Nephron progenitor cell (in vitro differentiated cells): ENCODE measurements at regions not wholly inside any gene's neighbourhood (a gene's known extent, or its start where the extent isn't known, plus 50 kb on each side); places are given as distances from the start of the nearest gene placed in this dataset.

Experiments
- DNase-seq: peaks from one replicate; pipeline ENCODE4 v3.0.0; 2021
- H3K27ac Mint-ChIP-seq: 2 replicates; pipeline ENCODE4 v1.8.0; 2021; ENCODE audit warnings: mild to moderate bottlenecking, moderate library complexity, mixed read lengths
- H3K27me3 Mint-ChIP-seq: 2 replicates; pipeline ENCODE4 v1.8.0; 2021; ENCODE audit warnings: mild to moderate bottlenecking, low read depth, mixed read lengths; ENCODE audit not compliant: poor library complexity
- H3K36me3 Mint-ChIP-seq: 2 replicates; pipeline ENCODE4 v1.8.0; 2021; ENCODE audit warnings: low read depth, mixed read lengths
- H3K4me1 Mint-ChIP-seq: 2 replicates; pipeline ENCODE4 v1.8.0; 2021; ENCODE audit warnings: mixed read lengths
- H3K4me3 Mint-ChIP-seq: 2 replicates; pipeline ENCODE4 v1.8.0; 2021; ENCODE audit warnings: mild to moderate bottlenecking, moderate library complexity, mixed read lengths
- H3K9me3 Mint-ChIP-seq: 2 replicates; pipeline ENCODE4 v1.8.0; 2021; ENCODE audit warnings: mild to moderate bottlenecking, moderate library complexity, mixed read lengths
- TF ChIP-seq, protein P1 (sequence below): fragments of 200-600 bp; sonication (generic); IDR thresholded peaks from 2 replicates; pipeline ENCODE4 v1.5.0; 2021; ENCODE audit warnings: antibody characterized with exemption

GRCh38 chr12:42691991-42692557 lies 102.5 kb upstream of the PRICKLE1 start:
- peaks cover 6% of the 10 kb centered on the region for H3K36me3 Mint-ChIP-seq
- no peak for DNase-seq
- no peak overlapping the region for H3K4me3 Mint-ChIP-seq
- peaks cover 22% of the 10 kb centered on the region for H3K9me3 Mint-ChIP-seq
- H3K27ac Mint-ChIP-seq = no peak overlapping the region
- peaks cover 20% of the 10 kb centered on the region for H3K4me1 Mint-ChIP-seq
- TF ChIP-seq, protein P1, sequence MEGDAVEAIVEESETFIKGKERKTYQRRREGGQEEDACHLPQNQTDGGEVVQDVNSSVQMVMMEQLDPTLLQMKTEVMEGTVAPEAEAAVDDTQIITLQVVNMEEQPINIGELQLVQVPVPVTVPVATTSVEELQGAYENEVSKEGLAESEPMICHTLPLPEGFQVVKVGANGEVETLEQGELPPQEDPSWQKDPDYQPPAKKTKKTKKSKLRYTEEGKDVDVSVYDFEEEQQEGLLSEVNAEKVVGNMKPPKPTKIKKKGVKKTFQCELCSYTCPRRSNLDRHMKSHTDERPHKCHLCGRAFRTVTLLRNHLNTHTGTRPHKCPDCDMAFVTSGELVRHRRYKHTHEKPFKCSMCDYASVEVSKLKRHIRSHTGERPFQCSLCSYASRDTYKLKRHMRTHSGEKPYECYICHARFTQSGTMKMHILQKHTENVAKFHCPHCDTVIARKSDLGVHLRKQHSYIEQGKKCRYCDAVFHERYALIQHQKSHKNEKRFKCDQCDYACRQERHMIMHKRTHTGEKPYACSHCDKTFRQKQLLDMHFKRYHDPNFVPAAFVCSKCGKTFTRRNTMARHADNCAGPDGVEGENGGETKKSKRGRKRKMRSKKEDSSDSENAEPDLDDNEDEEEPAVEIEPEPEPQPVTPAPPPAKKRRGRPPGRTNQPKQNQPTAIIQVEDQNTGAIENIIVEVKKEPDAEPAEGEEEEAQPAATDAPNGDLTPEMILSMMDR = no peak
- no peaks in the 10 kb centered on the region for H3K27me3 Mint-ChIP-seq

DNA sequence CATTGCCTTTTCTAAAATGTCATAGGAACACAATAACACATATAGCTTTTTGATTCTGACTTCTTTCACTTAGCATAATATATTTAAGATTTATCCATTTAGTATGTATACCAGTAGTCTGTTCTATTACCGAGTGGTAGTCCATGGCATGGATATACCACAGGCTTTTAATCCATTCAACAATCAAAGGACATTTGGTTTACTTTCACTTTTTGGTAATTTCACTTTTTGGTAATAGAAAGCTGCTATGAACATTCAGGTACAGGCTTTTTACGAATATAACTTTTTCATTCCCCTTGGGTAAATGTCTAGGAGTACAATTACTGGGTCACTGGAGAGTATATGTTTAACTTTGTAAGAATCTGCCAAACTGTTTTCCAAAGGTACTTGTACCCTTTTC lies 100.7 kb upstream of the PRICKLE1 start:
- H3K4me1 Mint-ChIP-seq = peaks cover 20% of the 10 kb centered on the region
- TF ChIP-seq, protein P1 = no peak
- no peak for DNase-seq
- H3K27me3 Mint-ChIP-seq = no peaks in the 10 kb centered on the region
- H3K4me3 Mint-ChIP-seq = no peak overlapping the region
- peaks cover 10% of the 10 kb centered on the region for H3K36me3 Mint-ChIP-seq
- H3K27ac Mint-ChIP-seq = no peak overlapping the region
- peaks cover 25% of the 10 kb centered on the region for H3K9me3 Mint-ChIP-seq

- Mint-ChIP-seq H3K36me3 (peaks cover 11% of the 10 kb centered on the region), H3K27ac (no peak overlapping the region), H3K4me1 (peaks cover 20% of the 10 kb centered on the region), H3K27me3 (no peaks in the 10 kb centered on the region), H3K4me3 (no peak overlapping the region), H3K9me3 (peaks cover 29% of the 10 kb centered on the region)
- TF ChIP-seq, protein P1 = no peak
- DNase-seq = no peak
These were observed 100.2 kb upstream of the PRICKLE1 start for GRCh38 chr12:42689699-42690098.

DNA sequence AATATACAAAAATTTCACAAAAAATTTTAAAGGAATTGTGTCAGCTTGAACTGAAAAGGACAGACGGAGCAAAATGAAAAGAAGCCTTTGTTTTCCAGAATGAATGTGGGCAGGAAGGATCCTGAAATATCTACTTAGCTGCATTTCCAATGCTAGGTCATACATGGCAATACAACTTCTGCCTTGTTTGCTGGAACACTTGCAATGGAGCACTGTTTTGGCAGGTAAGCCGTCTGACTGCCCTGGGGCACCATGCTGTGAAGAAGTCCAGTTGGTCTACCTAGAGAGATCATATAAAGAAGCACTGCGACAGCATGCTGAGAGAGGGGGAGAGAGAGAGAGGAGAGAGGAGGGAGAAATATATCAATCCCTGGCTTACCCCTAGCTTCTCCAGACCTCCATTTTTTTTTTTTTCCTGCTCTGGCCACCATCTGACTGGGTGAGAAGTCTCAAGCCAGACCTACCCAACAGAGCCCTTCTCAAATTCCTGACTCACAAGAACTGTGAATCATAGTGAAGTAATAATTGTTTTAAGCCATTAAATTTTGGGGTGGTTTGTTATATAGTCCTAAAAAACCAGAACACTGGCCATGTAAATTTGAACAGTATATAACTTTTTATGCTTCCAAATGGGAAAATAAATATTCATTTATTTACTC lies 97.1 kb upstream of the PRICKLE1 start:
- Mint-ChIP-seq H3K27me3 (no peaks in the 10 kb centered on the region), H3K9me3 (peaks cover 30% of the 10 kb centered on the region), H3K4me3 (no peak overlapping the region), H3K27ac (no peak overlapping the region), H3K4me1 (peaks cover 30% of the 10 kb centered on the region), H3K36me3 (peaks cover 11% of the 10 kb centered on the region)
- no peak for DNase-seq
- TF ChIP-seq, protein P1 = no peak

DNA sequence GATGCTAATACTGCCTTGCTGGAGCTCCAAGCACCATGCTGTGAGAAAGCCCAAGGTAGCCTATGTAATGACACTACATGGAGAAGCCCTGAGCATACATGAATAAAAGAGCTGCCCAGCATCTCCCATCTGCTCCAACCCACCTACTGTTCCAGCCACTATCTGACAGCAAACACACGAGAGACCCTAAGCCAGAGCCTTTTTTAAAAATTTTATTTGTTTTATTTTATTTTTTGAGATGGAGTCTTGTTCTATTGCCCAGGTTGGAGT lies 95.2 kb upstream of the PRICKLE1 start:
- Mint-ChIP-seq H3K9me3 (peaks cover 16% of the 10 kb centered on the region), H3K27me3 (no peaks in the 10 kb centered on the region), H3K4me1 (peaks cover 30% of the 10 kb centered on the region), H3K27ac (no peak overlapping the region), H3K36me3 (peaks cover 6% of the 10 kb centered on the region), H3K4me3 (no peak overlapping the region)
- TF ChIP-seq, protein P1 = no peak
- DNase-seq = no peak
